SK-N-SH treated with all-trans-retinoic acid at 6 μM for 48 hours (cell line): ENCODE measurements at regions not wholly inside any gene's neighbourhood (a gene's known extent, or its start where the extent isn't known, plus 50 kb on each side); places are given as distances from the start of the nearest gene placed in this dataset.
A peak's percentile ranks its signal among the peaks of the same experiment; 100 is the strongest.

ENCODE experiments used
- ATAC-seq: fragments of 200-7000 bp; cut with Tn5 transposase; 3 replicates; pipeline ENCODE4 v1.9.1; 2020; ENCODE audit warnings: mild to moderate bottlenecking, moderate library complexity
- ARNTL ChIP-seq: fragments of 450-650 bp; formaldehyde crosslinking; IDR thresholded peaks from 2 replicates; pipeline ENCODE4 v1.5.0; 2020; ENCODE audit warnings: low read depth, mild to moderate bottlenecking, moderate library complexity, borderline replicate concordance
- BACH2 ChIP-seq: fragments of 250-450 bp; sonication (Bioruptor Pico); IDR thresholded peaks from 2 replicates; pipeline ENCODE4 v1.9.0; 2021; ENCODE audit warnings: mild to moderate bottlenecking, borderline replicate concordance
- CSDC2 ChIP-seq: fragments of 250-450 bp; sonication (Bioruptor Pico); IDR thresholded peaks from 2 replicates; pipeline ENCODE4 v1.5.0; 2020; ENCODE audit warnings: mild to moderate bottlenecking, moderate library complexity
- ESRRG ChIP-seq: fragments of 250-450 bp; sonication (Bioruptor Pico); IDR thresholded peaks from 2 replicates; pipeline ENCODE4 v1.6.1; 2021; ENCODE audit warnings: mild to moderate bottlenecking
- GLIS3 ChIP-seq: fragments of 250-450 bp; sonication (Bioruptor Pico); IDR thresholded peaks from 2 replicates; pipeline ENCODE4 v1.5.0; 2020; ENCODE audit warnings: mild to moderate bottlenecking, moderate library complexity
- ISL1 ChIP-seq: fragments of 250-450 bp; sonication (Bioruptor Pico); IDR thresholded peaks from 2 replicates; pipeline ENCODE4 v2.1.2; 2022; ENCODE audit warnings: mild to moderate bottlenecking, moderate library complexity
- OSR1 ChIP-seq: fragments of 250-450 bp; sonication (Bioruptor Pico); IDR thresholded peaks from 2 replicates; pipeline ENCODE4 v1.8.0; 2022; ENCODE audit warnings: moderate library complexity, mild to moderate bottlenecking, inconsistent platforms
- PPARA ChIP-seq: fragments of 250-450 bp; sonication (Bioruptor Pico); IDR thresholded peaks from 2 replicates; pipeline ENCODE4 v1.5.0; 2020; ENCODE audit warnings: mild to moderate bottlenecking, borderline replicate concordance
- RARB ChIP-seq: fragments of 250-450 bp; sonication (Bioruptor Pico); IDR thresholded peaks from 2 replicates; pipeline ENCODE4 v1.8.0; 2021; ENCODE audit warnings: mild to moderate bottlenecking, moderate library complexity
- SNAI2 ChIP-seq: fragments of 250-450 bp; sonication (Bioruptor Pico); IDR thresholded peaks from 2 replicates; pipeline ENCODE4 v1.5.0; 2020; ENCODE audit warnings: mild to moderate bottlenecking, moderate library complexity
- TCF4 ChIP-seq: fragments of 250-450 bp; sonication (Bioruptor Pico); IDR thresholded peaks from 2 replicates; pipeline ENCODE4 v1.8.0; 2021; ENCODE audit warnings: mild to moderate bottlenecking, moderate library complexity, borderline replicate concordance
- TOX ChIP-seq: fragments of 250-450 bp; sonication (Bioruptor Pico); IDR thresholded peaks from 2 replicates; pipeline ENCODE4 v1.8.0; 2021; ENCODE audit warnings: mild to moderate bottlenecking, moderate library complexity, borderline replicate concordance
- ZC3H10 ChIP-seq: fragments of 250-450 bp; sonication (Bioruptor Pico); IDR thresholded peaks from 2 replicates; pipeline ENCODE4 v1.5.1; 2021; ENCODE audit warnings: mild to moderate bottlenecking, moderate library complexity
- ZFP3 ChIP-seq: fragments of 250-450 bp; sonication (Bioruptor Pico); IDR thresholded peaks from 2 replicates; pipeline ENCODE4 v1.5.0; 2020; ENCODE audit warnings: mild to moderate bottlenecking, moderate library complexity
- ZFP30 ChIP-seq: fragments of 450-650 bp; formaldehyde crosslinking; IDR thresholded peaks from 2 replicates; pipeline ENCODE4 v1.5.0; 2022; ENCODE audit warnings: mild to moderate bottlenecking, moderate library complexity
- ZNF70 ChIP-seq: fragments of 450-650 bp; formaldehyde crosslinking; IDR thresholded peaks from 2 replicates; pipeline ENCODE4 v1.5.0; 2020; ENCODE audit warnings: mild to moderate bottlenecking, moderate library complexity
- ZNF8 ChIP-seq: fragments of 450-650 bp; formaldehyde crosslinking; IDR thresholded peaks from 2 replicates; pipeline ENCODE4 v1.5.0; 2020; ENCODE audit warnings: mild to moderate bottlenecking, moderate library complexity
- TF ChIP-seq, protein P1 (sequence below): fragments of 250-450 bp; sonication (Bioruptor Pico); IDR thresholded peaks from 2 replicates; pipeline ENCODE4 v1.5.1; 2021; ENCODE audit warnings: mild to moderate bottlenecking, moderate library complexity
- TF ChIP-seq, protein P2 (sequence below): fragments of 250-450 bp; sonication (Bioruptor Pico); IDR thresholded peaks from 2 replicates; pipeline ENCODE4 v1.5.1; 2020; ENCODE audit warnings: low read depth, mild to moderate bottlenecking, moderate library complexity
- TF ChIP-seq, protein P3 (sequence below): fragments of 250-450 bp; sonication (Bioruptor Pico); IDR thresholded peaks from 2 replicates; pipeline ENCODE4 v1.5.0; 2020; ENCODE audit warnings: mild to moderate bottlenecking, moderate library complexity
- TF ChIP-seq, protein P4 (sequence below): fragments of 250-450 bp; sonication (Bioruptor Pico); IDR thresholded peaks from 2 replicates; pipeline ENCODE4 v1.8.0; 2020; ENCODE audit warnings: mild to moderate bottlenecking, moderate library complexity, borderline replicate concordance
- TF ChIP-seq, protein P5 (sequence below): fragments of 250-450 bp; sonication (Bioruptor Pico); IDR thresholded peaks from 2 replicates; pipeline ENCODE4 v1.8.0; 2021; ENCODE audit warnings: low read depth, mild to moderate bottlenecking, moderate library complexity, borderline replicate concordance

DNA sequence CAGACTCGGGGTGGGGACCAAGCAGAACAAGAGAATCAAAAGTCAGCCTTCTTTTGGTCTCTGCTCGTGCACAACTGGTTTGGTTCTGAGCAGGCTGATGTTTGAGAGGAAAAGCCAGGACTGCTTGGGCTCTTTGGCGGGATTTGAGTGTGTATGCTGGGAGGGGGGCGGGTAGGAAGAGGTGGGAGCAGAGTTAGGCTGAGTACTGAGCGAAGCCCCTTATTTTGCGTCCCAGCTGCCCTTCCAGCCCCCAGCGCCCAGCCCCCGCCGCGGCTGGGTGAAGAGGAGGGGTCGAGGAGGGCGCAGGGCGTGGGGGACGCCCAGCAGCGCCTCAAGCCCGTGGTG lies 153.5 kb upstream of the GOLIM4 start:
- TF ChIP-seq ZFP3 (CRISPR knock-in tag) (no peak), ZFP30 (no peak), CSDC2 (CRISPR knock-in tag) (no peak), ESRRG (CRISPR knock-in tag) (no peak), OSR1 (no peak), BACH2 (CRISPR knock-in tag) (no peak), SNAI2 (CRISPR knock-in tag) (no peak), ZC3H10 (no peak), ZNF70 (no peak), ZNF8 (CRISPR knock-in tag) (no peak), PPARA (CRISPR knock-in tag) (no peak), ISL1 (CRISPR knock-in tag) (no peak)
- TF ChIP-seq, protein P1, sequence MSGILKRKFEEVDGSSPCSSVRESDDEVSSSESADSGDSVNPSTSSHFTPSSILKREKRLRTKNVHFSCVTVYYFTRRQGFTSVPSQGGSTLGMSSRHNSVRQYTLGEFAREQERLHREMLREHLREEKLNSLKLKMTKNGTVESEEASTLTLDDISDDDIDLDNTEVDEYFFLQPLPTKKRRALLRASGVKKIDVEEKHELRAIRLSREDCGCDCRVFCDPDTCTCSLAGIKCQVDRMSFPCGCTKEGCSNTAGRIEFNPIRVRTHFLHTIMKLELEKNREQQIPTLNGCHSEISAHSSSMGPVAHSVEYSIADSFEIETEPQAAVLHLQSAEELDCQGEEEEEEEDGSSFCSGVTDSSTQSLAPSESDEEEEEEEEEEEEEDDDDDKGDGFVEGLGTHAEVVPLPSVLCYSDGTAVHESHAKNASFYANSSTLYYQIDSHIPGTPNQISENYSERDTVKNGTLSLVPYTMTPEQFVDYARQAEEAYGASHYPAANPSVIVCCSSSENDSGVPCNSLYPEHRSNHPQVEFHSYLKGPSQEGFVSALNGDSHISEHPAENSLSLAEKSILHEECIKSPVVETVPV (CRISPR knock-in tag): no peak
- TF ChIP-seq, protein P2, sequence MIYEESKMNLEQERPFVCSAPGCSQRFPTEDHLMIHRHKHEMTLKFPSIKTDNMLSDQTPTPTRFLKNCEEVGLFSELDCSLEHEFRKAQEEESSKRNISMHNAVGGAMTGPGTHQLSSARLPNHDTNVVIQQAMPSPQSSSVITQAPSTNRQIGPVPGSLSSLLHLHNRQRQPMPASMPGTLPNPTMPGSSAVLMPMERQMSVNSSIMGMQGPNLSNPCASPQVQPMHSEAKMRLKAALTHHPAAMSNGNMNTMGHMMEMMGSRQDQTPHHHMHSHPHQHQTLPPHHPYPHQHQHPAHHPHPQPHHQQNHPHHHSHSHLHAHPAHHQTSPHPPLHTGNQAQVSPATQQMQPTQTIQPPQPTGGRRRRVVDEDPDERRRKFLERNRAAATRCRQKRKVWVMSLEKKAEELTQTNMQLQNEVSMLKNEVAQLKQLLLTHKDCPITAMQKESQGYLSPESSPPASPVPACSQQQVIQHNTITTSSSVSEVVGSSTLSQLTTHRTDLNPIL (CRISPR knock-in tag): no peak
- TF ChIP-seq, protein P3, sequence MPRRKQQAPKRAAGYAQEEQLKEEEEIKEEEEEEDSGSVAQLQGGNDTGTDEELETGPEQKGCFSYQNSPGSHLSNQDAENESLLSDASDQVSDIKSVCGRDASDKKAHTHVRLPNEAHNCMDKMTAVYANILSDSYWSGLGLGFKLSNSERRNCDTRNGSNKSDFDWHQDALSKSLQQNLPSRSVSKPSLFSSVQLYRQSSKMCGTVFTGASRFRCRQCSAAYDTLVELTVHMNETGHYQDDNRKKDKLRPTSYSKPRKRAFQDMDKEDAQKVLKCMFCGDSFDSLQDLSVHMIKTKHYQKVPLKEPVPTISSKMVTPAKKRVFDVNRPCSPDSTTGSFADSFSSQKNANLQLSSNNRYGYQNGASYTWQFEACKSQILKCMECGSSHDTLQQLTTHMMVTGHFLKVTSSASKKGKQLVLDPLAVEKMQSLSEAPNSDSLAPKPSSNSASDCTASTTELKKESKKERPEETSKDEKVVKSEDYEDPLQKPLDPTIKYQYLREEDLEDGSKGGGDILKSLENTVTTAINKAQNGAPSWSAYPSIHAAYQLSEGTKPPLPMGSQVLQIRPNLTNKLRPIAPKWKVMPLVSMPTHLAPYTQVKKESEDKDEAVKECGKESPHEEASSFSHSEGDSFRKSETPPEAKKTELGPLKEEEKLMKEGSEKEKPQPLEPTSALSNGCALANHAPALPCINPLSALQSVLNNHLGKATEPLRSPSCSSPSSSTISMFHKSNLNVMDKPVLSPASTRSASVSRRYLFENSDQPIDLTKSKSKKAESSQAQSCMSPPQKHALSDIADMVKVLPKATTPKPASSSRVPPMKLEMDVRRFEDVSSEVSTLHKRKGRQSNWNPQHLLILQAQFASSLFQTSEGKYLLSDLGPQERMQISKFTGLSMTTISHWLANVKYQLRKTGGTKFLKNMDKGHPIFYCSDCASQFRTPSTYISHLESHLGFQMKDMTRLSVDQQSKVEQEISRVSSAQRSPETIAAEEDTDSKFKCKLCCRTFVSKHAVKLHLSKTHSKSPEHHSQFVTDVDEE (CRISPR knock-in tag): no peak
- ATAC-seq: peak; percentile 13

DNA sequence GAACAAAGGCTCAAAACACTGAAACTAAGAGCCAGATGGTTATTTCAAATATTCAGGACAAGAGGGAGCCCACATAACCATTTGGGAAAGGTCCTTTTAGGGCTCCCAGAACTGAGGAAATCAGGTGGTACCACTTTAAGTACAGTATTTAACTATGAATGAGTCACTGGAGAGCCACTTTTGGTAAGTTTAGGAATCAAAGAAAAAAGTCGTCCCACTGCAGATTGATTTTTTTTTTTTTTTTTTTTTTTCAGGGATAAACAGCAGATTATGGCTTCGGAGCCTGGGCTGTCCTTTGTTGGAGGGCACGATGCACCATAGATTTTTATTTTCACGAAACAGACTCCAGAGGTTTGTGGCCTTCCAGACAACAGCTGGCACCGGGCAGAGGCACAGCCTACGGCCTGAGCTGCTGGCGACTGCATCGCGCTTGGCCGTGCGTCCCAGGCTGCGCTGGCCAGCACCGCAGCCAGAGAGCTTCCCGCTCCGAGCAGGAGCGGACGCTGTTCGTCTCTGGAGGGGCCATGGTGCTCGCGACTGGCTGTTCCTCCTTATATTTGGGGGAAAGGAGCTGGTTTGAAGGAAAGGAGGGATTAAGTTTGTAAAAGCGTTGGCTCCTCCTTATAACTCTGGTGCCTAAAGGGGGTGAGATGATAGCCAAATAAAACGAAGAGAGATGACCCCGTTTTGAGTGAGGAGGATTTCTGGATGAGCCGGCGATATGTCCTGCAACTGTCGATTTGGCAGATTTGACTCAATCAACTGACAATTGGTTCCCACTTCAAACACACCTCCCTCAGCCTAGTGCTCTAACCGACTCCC lies 152.9 kb upstream of the GOLIM4 start:
- peak; percentile 65 for ATAC-seq
- TF ChIP-seq ZFP30 (no peak), ZFP3 (CRISPR knock-in tag) (no peak), TOX (no peak), ZC3H10 (no peak), GLIS3 (CRISPR knock-in tag) (no peak), CSDC2 (CRISPR knock-in tag) (no peak)
- TF ChIP-seq, protein P2 (CRISPR knock-in tag): no peak
- TF ChIP-seq, protein P4, sequence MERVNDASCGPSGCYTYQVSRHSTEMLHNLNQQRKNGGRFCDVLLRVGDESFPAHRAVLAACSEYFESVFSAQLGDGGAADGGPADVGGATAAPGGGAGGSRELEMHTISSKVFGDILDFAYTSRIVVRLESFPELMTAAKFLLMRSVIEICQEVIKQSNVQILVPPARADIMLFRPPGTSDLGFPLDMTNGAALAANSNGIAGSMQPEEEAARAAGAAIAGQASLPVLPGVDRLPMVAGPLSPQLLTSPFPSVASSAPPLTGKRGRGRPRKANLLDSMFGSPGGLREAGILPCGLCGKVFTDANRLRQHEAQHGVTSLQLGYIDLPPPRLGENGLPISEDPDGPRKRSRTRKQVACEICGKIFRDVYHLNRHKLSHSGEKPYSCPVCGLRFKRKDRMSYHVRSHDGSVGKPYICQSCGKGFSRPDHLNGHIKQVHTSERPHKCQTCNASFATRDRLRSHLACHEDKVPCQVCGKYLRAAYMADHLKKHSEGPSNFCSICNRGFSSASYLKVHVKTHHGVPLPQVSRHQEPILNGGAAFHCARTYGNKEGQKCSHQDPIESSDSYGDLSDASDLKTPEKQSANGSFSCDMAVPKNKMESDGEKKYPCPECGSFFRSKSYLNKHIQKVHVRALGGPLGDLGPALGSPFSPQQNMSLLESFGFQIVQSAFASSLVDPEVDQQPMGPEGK (CRISPR knock-in tag): no peak

DNA sequence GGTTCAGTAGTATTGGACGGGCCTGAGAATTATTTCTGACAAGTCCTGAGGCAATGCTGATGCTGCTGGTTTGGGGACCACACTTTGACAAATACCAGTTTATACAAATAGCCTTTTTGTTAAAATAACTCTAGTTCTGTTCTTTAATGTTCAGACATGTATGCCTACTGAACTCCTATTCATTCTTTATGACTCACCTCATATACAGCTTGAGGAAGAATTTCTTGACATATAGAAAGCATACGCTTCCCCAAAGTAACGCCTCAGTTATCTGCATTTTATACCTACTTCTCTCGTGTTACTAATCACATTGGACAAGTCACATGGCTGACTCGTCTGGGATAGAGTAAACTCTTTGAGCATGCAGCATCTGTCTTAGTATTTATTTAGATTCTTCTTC lies 145.4 kb upstream of the GOLIM4 start:
- no peak for ATAC-seq
- TF ChIP-seq RARB (no peak), ZNF8 (CRISPR knock-in tag) (no peak), GLIS3 (CRISPR knock-in tag) (no peak), ISL1 (CRISPR knock-in tag) (no peak), ZFP3 (CRISPR knock-in tag) (no peak), ARNTL (CRISPR knock-in tag) (no peak), TCF4 (no peak), ZNF70 (no peak), SNAI2 (CRISPR knock-in tag) (no peak), PPARA (CRISPR knock-in tag) (no peak)
- TF ChIP-seq, protein P4 (CRISPR knock-in tag): no peak
- TF ChIP-seq, protein P5, sequence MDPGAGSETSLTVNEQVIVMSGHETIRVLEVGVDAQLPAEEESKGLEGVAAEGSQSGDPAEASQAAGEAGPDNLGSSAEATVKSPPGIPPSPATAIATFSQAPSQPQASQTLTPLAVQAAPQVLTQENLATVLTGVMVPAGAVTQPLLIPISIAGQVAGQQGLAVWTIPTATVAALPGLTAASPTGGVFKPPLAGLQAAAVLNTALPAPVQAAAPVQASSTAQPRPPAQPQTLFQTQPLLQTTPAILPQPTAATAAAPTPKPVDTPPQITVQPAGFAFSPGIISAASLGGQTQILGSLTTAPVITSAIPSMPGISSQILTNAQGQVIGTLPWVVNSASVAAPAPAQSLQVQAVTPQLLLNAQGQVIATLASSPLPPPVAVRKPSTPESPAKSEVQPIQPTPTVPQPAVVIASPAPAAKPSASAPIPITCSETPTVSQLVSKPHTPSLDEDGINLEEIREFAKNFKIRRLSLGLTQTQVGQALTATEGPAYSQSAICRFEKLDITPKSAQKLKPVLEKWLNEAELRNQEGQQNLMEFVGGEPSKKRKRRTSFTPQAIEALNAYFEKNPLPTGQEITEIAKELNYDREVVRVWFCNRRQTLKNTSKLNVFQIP (CRISPR knock-in tag): no peak
